HL-60 (cell line): ENCODE measurements at regions not wholly inside any gene's neighbourhood (a gene's known extent, or its start where the extent isn't known, plus 50 kb on each side); places are given as distances from the start of the nearest gene placed in this dataset.
"Not testable (repeated sequence)": the region's sequence is repeated elsewhere in the genome, so short reads cannot be mapped to it uniquely, and the experiment has no call there.

Experiments used
- DNase-seq, 2 experiments: peaks; one replicate each; pipeline ENCODE4 v3.0.0-alpha.2; 2010 to 2020; ENCODE audit warnings: low read depth in 1 of 2, low spot score in 1 of 2
- H3K27ac ChIP-seq: fragments of 250-450 bp; sonication (Bioruptor Pico); replicated peaks from 2 replicates; pipeline ENCODE4 v1.5.1; 2020; ENCODE audit warnings: mild to moderate bottlenecking, moderate library complexity
- H3K27me3 ChIP-seq: fragments of 250-450 bp; sonication (Bioruptor Pico); 2 replicates; pipeline ENCODE4 v1.5.1; 2021; ENCODE audit warnings: mild to moderate bottlenecking, moderate library complexity; ENCODE audit not compliant: insufficient read depth, poor library complexity, severe bottlenecking
- H3K4me3 ChIP-seq: replicated peaks from 2 replicates; pipeline ENCODE4 v1.5.1; 2011; ENCODE audit warnings: mild to moderate bottlenecking, control low read depth, low read length; ENCODE audit not compliant: insufficient read depth
- GABPA ChIP-seq: IDR thresholded peaks from 2 replicates; pipeline ENCODE4 v1.6.1; 2012; ENCODE audit warnings: low read depth
- POLR2AphosphoS5 ChIP-seq: IDR thresholded peaks from 2 replicates; pipeline ENCODE4 v1.6.1; 2012; ENCODE audit warnings: low read depth
- SPI1 ChIP-seq: IDR thresholded peaks from 2 replicates; pipeline ENCODE4 v1.6.1; 2012; ENCODE audit warnings: low read depth, mild to moderate bottlenecking, borderline replicate concordance
- TF ChIP-seq, protein P1 (sequence below): IDR thresholded peaks from 2 replicates; pipeline ENCODE4 v1.6.1; 2012; ENCODE audit warnings: low read depth; ENCODE audit not compliant: insufficient replicate concordance
- TF ChIP-seq, protein P2 (sequence below): IDR thresholded peaks from one replicate; pipeline ENCODE4 v1.5.1; 2011; ENCODE audit warnings: low read length, control low read depth, inconsistent platforms; ENCODE audit not compliant: insufficient read depth

DNA sequence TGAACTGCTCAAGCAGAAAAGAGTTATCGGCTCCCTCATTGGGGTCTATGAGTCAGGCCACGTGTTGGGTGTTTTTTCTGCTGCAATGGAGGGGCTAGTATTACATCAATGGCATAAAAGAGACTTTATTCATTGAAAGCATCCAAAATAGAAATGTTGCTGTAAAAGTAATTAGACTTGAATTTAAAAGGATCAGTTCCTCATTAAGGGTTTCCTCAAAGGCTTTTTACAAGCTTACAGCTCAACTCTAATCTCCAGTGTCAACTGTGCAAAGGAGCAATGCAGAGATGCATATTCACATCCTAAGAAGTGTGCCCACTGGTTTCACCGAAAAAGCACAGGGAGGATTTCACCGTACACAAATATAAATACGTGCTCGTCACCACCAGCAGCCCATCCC lies 300.3 kb downstream of the FOXO1 start:
- H3K27me3 ChIP-seq, result no peaks in the 10 kb centered on the region
- TF ChIP-seq GABPA (no peak), SPI1 (no peak), POLR2AphosphoS5 (no peak)
- TF ChIP-seq, protein P1, sequence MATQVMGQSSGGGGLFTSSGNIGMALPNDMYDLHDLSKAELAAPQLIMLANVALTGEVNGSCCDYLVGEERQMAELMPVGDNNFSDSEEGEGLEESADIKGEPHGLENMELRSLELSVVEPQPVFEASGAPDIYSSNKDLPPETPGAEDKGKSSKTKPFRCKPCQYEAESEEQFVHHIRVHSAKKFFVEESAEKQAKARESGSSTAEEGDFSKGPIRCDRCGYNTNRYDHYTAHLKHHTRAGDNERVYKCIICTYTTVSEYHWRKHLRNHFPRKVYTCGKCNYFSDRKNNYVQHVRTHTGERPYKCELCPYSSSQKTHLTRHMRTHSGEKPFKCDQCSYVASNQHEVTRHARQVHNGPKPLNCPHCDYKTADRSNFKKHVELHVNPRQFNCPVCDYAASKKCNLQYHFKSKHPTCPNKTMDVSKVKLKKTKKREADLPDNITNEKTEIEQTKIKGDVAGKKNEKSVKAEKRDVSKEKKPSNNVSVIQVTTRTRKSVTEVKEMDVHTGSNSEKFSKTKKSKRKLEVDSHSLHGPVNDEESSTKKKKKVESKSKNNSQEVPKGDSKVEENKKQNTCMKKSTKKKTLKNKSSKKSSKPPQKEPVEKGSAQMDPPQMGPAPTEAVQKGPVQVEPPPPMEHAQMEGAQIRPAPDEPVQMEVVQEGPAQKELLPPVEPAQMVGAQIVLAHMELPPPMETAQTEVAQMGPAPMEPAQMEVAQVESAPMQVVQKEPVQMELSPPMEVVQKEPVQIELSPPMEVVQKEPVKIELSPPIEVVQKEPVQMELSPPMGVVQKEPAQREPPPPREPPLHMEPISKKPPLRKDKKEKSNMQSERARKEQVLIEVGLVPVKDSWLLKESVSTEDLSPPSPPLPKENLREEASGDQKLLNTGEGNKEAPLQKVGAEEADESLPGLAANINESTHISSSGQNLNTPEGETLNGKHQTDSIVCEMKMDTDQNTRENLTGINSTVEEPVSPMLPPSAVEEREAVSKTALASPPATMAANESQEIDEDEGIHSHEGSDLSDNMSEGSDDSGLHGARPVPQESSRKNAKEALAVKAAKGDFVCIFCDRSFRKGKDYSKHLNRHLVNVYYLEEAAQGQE, result no peak
- TF ChIP-seq, protein P2, sequence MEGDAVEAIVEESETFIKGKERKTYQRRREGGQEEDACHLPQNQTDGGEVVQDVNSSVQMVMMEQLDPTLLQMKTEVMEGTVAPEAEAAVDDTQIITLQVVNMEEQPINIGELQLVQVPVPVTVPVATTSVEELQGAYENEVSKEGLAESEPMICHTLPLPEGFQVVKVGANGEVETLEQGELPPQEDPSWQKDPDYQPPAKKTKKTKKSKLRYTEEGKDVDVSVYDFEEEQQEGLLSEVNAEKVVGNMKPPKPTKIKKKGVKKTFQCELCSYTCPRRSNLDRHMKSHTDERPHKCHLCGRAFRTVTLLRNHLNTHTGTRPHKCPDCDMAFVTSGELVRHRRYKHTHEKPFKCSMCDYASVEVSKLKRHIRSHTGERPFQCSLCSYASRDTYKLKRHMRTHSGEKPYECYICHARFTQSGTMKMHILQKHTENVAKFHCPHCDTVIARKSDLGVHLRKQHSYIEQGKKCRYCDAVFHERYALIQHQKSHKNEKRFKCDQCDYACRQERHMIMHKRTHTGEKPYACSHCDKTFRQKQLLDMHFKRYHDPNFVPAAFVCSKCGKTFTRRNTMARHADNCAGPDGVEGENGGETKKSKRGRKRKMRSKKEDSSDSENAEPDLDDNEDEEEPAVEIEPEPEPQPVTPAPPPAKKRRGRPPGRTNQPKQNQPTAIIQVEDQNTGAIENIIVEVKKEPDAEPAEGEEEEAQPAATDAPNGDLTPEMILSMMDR, result no peak
- H3K4me3 ChIP-seq, result no peak overlapping the region
- no peak for DNase-seq
- no peak overlapping the region for H3K27ac ChIP-seq

DNA sequence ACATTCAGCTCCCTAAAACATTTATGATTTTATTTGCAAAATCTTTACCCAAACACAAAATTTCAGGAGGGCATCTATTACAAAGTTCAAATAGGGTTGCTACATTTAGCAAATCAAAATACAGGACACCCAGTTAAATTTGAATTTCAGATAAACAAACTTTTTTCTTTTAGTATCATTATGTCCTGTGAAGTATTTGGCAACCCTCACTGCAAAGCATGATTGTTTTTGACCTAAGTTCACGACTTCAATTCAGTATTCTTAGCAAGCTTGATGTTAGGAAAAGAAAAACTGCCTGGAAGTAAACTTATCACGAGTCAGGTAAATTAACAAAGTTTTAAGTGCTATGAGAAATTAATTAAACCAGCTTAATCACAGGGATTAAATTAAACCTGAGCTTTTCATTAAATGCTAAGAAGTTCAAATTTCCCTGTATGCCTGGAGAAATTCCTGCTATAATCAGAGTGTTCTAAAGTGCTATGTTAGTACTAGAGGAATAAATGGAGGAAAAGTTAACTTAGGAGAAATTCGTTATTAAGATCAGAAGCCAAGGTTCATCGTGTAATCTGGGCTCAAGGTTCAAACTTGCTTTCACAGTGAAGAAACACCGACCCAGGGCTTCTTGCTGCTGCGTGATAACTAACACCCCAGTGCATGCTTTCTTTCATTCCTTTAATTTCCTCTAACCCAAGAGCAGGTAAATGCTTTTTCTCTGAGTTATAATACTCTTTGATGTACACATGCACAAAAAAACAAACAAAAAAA lies 298.1 kb downstream of the FOXO1 start:
- DNase-seq, result no peak
- Histone ChIP-seq H3K27me3 (no peaks in the 10 kb centered on the region), H3K27ac (no peak overlapping the region), H3K4me3 (no peak overlapping the region)
- TF ChIP-seq GABPA (no peak), SPI1 (no peak)

DNA sequence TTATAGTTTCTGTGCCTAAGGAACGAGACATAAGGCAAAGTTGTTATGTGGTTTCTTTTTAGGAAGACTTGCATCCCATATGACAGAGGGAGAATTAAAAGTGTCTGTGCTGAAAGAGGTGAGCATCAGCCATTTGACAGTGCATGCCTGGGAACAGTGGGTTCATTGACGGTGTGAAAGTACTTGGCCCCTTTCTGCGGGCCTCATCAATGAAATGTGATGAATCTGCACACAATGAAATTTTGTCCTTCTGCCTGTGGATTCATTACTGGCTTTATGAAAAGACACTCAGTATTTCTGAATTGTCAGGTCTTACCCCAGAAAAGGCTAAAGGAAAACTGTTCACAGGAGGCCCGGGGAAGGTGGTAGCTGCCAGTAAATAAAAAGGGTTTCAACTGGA lies 295.8 kb downstream of the FOXO1 start:
- no peak for TF ChIP-seq POLR2AphosphoS5
- DNase-seq, result no peak
- Histone ChIP-seq H3K4me3 (no peak overlapping the region), H3K27ac (no peak overlapping the region), H3K27me3 (no peaks in the 10 kb centered on the region)

DNA sequence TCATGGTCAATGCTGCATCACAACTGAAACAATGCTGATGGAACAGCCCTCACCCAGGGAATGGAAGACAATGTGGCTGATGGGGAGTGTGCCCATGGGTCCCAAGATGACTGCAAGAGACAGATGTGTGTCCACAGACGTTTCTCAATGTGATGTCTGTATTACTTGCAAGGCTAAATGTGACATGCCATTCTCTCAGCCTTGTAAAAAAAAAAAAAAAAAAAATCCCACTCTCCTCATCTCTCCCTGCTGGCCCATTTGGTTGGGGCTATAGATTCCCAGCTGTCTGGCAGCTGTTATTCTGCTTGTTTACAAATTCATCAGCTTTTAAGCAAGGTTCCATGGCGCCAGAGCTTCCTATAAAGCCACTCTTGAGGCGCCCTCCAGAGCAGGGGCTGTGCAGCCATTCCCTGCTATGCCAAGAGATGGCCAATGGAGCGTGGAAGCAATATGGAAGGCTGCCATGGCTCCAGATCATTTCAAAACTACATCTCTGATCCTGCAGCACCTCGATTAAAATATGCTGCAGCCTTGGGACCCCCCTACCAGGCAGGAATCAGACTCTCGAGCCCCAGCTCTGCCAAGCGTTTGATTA lies 294.8 kb downstream of the FOXO1 start:
- Histone ChIP-seq H3K27me3 (no peaks in the 10 kb centered on the region), H3K4me3 (no peak overlapping the region), H3K27ac (no peak overlapping the region)
- no peak for DNase-seq
- TF ChIP-seq POLR2AphosphoS5 (no peak), GABPA (no peak), SPI1 (no peak)
- TF ChIP-seq, protein P2, result no peak
- TF ChIP-seq, protein P1, result no peak

DNA sequence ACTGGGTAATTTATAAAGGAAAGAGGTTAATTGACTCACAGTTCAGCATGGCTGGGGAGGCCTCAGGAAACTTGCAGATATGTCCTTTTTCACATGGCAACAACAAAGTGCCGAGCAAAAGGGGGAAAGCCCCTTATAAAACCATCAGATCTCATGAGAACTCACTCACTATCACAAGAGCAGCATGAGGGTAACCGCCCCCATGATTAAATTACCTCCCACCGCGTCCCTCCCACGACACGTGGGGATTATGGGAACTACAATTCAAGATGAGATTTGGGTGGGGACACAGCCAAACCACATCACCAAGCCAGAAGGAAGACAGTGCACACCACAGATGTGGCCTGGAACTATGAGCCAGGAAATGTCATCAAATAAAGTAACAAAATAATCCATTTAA lies 292.8 kb downstream of the FOXO1 start:
- not testable (repeated sequence) for H3K27ac ChIP-seq, H3K27me3 ChIP-seq, H3K4me3 ChIP-seq, DNase-seq
